SHP77 treated with DMSO at 0.1 percent for 48 hours (cell line): ENCODE measurements at regions not wholly inside any gene's neighbourhood (a gene's known extent, or its start where the extent isn't known, plus 50 kb on each side); places are given as distances from the start of the nearest gene placed in this dataset.
"Not testable (repeated sequence)": the region's sequence is repeated elsewhere in the genome, so short reads cannot be mapped to it uniquely, and the experiment has no call there.

ENCODE experiments used
- DNase-seq: peaks from one replicate; lab custom pipeline; 2025; lab: John Stamatoyannopoulos, UW

DNA sequence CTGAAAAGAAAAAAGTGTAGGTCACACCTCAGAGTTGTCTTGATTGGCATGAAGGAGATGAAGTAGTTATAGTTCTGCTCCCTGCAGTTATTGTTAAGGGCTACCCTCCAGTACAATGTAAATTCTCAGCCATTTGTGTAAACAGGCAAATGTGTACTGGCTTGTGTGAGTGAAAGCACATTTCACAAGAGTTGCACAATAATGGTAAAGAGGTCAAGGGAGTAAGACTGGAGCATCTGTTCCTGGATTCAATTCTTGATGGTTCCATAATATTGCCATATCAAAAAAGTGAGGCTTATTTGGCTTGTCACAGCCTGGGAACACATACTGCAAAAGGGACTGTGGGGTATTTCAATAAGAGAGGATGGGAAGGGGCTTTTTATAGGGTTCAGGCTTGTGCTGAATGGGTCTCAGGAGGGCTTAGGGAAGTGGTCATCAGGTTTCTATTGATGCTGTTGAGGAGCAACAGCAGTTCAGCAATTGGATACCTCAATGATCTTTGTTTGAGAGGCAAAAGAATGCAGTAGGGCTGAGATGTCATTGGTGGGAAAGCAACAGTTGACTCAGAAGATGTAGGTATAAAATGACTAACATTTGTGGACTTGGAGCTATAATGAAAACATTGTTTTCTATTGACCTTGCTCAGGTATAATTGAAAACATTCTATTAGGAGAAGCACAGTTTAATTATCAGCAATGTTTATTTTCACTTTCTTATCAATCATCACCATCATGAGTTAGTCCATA, 402.6 kb downstream of the BCKDHB start:
- no peak for DNase-seq

DNA sequence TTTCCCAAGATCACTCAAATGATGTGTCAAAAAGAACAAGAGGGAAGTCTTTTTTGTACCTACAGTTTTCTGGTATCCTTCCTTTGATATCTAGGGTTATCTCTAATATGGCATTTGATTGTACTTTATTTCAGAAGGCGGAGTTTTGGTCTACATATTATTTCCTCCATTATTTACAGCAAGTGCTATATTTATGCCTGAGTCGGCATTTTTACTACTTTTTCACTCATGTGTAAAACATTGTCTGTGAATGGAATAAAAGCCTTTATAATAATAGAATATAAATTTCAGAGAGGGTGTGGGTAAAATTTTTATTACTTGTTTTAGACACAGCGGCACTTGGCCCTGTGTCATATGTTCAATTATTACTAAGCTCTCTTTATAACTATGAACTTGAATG, 398.4 kb downstream of the BCKDHB start:
- DNase-seq: no peak

DNA sequence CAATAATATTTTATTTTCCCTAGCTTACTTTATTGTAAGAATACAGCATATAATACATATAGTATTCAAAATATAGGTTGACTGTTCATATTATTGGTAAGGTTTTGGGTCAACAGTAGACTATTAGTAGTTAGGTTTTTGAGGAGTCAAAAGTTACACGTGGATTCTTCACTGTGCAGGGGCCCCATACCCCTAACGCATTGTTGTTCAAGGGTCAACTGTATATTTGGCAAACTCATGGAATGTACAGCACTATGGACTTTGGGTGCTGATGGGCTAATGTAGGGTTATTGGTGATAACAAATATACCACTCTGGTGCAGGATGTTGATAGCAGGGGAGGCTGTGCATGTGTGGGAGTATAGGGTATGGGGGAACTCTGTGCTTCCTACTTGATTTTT, 397.2 kb downstream of the BCKDHB start:
- no peak for DNase-seq

DNA sequence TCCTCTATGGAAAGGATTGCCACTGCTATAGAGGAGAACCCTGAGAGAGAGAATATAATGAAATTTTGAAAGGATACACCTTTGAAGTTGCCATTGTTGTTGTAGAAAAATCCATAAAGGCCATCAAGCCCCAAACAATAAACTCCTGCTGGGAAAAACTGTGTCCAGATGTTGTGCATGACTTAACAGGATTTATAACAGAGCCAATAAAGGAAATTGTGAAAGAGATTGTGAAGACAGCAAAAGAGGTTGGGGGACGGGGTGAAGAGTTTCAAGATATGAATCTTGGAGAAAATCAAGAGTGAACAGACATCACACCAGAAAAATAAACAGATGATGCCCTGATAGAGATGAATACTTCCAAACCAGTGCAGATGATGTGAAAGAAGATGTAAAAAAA, 396.4 kb downstream of the BCKDHB start:
- no peak for DNase-seq

DNA sequence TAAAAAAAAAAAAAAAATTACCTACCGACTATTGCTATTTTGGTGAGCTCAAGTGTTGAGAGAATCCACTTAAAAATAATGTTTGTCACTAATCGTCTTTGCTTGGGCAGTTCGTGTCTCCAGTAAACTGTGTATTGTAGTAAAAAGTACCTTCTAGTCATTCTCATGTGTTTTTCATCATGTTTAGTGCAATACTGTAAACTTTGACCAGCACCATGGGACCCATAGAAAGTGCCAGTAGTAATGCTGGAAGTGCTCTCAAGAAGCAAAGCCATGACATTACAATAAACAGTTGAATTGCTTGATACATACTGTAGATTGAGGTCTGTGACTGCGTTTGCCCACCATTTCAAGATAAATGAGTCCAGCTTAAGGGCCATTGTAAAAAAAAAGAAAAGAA, 395.2 kb downstream of the BCKDHB start:
- no peak for DNase-seq

DNA sequence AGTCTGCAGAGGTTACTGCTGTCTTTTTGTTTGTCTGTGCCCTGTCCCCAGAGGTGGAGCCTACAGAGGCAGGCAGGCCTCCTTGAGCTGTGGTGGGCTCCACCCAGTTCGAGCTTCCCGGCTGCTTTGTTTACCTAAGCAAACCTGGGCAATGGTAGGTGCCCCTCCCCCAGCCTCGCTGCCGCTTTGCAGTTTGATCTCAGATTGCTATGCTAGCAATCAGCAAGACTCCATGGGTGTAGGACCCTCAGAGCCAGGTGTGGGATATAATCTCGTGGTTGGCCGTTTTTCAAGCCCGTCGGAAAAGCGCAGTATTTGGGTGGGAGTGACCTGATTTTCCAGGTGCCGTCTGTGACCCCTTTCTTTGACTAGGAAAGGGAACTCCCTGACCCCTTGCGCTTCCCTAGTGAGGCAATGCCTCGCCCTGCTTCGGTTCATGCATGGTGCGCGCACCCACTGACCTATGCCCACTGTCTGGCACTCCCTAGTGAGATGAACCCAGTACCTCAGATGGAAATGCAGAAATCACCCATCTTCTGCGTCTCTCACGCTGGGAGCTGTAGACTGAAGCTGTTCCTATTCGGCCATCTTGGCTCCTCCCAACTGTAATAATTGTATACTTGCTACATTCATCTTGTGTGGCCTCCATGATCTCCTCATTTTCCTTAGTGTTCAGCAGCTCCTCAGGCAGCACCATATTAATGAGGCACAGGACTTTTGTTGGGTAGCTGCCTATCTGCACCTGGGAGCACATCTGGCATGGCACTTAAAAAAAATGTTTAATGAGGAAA, 391.4 kb downstream of the BCKDHB start:
- DNase-seq: not testable (repeated sequence)

DNA sequence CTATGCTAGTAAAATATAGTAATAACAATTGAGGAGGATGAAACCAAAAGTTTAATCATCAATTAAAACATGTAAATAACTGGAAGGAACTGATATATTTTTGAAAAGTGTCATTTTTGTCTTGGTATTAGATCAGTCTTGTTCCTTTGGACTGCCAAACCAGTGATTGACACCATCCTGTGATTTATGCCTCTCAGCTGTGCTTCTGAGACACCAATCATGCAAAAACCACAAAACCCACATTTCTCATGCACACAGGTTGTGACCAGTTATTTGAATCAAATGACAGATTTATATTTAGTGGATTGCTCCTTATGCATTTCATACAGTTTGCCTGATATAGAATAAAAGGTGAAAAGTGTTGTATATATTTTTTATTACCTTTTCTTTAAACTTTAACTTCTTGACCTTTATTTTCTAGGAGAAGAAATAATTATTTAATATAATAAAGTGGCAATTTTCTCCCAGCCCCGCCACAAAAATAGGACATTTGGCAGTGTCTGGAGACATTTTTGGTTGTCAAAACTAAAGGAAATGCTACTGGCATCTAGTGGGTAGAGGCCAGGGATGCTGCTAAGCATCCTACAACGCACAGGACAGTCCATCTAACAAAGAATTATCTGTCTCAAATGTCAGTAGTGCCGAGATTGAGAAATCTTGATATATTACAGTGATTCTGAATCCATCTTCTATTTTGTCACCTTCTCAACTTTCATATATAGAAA, 383.6 kb downstream of the BCKDHB start:
- no peak for DNase-seq

DNA sequence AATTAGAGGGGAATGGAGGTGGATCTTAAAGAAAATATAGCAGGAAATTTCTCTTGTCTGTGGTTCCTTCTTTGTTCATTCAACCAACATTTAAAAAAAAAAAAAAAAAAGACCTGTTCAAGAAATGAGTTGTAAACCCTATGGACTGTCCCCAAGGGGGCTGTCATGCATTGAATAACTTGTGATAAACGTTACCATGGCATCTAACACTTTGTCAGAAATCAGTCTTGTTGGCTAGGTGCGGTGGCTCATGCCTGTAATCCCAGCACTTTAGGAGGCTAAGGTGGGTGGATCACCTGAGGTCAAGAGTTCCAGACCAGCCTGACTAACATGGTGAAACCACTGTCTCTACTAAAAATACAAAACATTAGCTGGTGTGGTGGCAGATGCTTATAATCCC, 381.7 kb downstream of the BCKDHB start:
- DNase-seq: no peak

DNA sequence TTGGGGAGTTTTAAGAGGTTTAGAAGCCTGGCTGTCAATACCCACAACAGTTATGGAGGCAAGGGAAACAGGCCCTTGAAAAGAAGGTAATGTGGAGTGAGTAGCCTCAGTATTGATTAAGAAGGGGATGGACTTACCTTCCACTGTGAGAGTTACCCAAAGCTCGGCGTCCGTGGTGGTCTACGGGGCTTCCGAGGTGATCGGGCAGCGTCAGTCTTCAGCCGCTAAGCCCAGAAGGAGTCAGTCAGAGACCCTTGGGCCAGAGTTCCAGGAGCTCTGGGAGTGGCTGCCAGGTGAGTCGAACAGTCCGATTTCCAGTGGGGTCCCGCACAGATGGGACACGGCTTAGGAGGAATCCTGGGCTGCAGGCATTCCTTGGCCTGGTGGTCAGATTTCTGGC, 379.0 kb downstream of the BCKDHB start:
- not testable (repeated sequence) for DNase-seq

DNA sequence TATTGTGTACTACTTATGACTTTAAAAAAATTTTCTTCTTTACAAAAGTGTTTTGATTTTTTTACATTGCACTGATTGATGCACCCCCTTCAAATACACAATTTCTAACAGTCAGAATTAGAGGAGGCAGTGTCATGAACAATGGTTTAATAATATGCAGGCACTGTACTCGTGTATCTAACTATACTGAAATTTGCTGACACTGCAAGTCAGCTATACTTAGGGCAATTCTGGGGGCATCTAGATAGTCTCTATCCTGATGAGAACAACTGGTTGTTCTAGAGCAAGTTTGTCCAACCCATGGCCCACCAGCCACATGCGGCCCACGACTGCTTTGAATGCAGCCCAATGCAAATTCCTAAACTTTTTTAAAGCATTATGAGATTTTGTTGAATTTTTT, 375.6 kb downstream of the BCKDHB start:
- no peak for DNase-seq

DNA sequence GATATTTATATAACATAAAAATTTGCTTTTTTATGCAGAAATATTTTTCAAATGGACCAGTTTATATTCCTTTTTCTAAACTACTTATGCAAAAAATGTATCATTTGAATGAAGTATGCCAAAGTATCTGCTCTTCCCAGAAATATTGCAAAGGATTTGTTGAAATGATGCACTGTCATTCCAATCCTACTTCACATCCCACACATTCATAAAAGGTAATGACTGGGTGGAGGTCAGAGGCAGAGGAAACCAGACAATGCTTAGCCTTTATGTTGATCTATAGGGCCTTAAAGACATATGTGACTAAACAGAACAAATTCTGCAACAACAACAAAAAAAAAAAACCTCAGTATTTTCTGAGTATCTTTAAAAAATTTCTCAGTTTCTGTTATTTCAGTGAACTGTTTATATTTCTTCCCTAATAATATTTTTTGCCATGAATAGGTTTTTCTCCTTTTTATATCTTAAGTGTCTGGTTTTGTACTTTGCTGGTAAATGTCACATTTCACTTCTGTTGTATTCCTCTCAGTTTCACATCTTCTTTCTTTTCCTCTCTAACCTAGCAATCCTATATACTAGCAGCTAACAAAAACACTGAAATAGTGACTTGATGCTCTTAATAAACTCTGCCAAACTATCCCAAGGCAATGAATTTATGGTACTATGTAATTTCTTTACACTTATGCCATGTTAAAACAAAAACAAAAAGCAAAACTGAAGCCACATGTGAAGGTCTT, 374.1 kb downstream of the BCKDHB start:
- DNase-seq: no peak

DNA sequence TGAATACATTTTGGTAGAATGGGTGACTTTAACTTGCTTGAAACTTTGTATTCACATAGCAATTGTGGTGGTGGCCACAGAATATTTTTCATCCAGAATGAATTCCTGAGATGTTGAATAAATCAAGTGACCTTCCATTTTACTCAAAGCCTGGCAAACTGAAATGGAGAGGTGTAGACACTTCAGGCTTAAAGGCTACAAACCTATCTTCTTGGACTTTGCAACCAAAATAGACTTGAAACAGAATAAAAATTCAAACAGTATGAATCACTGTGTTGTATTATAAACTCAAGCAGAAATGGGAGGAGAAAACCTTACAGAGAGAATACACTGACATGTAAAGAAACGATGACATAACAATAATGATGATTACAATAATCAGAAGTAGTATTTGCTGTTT, 371.6 kb downstream of the BCKDHB start:
- no peak for DNase-seq

DNA sequence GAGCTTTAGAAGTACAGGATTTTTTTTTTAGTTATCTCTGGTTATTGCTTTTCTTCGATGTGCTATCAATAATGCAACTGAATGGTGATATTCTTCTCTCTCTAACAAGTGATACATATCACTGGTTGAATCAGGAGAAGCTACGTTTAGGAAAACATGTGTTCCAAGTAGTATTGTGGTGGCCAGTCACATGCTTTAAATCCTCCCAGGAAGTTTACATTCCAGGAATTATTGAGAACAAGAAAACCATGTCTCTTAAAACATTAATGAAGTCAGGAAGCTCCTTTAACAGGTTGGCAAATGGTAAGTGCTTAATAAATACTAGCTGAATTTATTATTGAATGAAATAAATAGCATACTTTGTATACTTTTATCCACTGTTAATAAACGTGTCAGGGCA, 371.1 kb downstream of the BCKDHB start:
- no peak for DNase-seq

DNA sequence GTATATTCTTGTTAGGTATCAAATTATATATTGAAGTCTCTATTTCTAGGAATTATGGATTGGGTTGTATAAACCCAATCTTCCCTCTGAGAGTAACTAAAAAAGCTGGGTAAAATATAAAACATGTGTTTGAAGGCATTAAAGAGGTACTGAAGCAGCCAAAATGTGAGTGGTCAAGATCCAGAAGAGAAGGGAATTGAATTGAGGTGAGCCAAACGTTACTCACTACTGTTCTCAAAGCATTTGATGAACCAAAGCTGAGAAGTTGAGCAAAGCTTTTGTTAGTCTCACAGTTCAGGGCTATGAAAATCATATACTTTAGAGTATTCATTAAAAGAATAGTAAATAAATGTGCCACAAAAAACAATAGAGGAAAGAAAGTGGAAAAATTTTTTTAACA, 365.8 kb downstream of the BCKDHB start:
- no peak for DNase-seq

DNA sequence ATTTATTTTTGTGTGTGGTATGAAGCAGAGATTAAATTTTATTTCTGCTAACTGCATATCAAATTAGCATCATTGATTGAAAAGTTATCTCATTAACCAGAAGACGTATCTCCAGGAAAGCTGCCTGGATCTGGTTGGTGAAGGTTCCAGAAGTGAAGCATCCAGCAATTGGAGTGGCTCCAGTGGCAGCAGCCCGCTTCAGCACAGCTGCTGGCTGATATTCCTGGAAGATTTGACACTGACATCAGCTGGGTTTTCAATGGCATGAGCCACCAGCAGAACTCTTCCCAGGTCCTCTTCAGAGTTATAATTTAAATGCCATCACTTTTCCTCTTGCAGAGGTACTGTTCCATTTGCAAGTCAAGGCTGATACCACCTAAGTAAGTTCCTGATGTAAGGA, 363.5 kb downstream of the BCKDHB start:
- DNase-seq: no peak

DNA sequence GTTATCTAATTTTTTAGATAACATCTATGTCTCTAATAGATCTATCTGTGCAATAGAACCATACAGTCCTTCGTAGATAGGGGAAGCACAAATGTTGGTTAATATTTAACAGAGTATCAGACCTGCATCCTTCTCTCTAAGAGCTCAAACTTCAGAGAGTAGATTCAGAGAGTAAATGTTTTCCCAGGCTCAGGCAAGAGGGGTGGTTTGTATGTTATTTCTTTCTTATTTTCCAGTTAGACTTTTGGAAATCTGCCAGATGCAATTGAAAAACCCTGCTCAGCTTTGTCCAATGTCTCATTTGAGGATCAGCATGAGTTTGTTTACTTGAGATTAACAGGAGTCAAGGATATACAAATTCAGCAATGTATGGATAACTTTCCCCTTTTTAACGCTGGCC, 361.9 kb downstream of the BCKDHB start:
- no peak for DNase-seq

DNA sequence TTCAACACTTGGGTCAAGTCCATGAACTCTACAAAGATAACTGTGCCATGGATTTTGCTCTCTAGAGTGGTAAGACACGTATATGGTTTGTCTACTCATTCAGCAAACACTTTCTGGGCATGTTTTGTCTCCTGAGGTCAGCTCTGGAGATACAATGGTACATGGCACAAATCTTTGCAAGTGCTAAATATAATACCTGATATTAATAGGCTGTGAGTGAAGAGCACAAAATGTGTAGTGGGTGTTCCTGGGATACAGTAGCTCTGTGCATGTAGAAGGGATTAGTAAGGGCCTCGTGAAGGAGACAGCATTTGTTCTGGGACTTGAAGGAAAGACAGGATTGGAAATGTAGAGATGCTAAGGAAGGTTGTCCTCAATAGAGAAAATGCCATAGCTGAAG, 360.9 kb downstream of the BCKDHB start:
- no peak for DNase-seq

DNA sequence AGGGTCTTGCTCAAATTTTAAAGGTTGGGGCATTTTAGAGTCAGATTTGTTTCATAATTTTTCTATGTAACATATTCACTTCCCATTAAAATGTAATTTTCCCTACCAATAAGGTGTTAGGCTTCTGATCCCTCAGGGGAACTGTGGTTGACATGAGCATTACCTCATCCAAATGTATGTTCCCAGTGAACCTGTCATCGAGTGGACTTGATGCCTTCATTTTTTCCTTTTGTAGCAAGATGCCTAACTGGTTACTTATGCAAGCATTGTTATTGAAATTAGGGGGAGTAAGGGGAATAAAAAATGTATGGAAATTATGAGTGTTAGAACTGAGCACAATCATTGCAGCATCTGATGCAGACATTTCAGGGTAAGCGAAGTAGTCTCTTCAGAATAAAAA, 360.5 kb downstream of the BCKDHB start:
- no peak for DNase-seq

DNA sequence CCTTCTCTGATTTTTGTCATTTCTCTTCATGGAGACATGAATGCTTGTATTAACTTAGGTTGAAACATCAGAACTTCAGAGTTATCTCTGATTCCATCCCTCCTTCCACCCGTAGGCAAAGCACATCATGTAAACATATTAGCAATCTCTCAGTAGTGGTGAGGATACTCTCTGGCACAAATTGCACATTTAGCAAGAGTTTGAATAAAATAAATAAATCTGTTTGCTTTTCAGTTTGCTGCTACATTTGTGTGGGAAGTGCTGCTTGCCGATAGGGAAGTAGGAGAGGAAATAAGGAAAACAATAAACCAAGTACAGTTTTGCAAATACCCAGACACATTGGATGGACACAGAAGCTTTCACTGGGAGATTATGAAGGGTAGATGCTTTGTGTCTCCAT, 359.0 kb downstream of the BCKDHB start:
- DNase-seq: no peak

DNA sequence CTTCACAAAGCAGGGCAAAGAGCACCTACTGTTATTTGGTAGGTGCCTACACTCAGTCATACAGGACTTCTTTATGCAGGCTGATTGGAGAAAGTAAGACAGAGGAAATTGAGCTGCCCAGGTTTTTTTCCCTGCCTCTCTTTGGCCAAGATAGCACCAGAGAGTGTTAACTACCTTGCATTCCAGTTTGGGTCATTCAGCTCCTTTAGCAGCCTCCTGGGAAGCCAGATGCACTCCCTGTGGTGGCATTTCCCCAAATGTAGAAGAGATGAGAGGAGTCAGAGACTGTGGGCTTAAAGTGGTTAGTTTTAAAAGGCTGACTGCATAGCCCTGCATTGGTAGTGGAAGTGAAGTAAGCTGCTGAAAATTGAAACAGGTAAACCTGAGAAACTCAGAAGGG, 358.4 kb downstream of the BCKDHB start:
- DNase-seq: no peak

DNA sequence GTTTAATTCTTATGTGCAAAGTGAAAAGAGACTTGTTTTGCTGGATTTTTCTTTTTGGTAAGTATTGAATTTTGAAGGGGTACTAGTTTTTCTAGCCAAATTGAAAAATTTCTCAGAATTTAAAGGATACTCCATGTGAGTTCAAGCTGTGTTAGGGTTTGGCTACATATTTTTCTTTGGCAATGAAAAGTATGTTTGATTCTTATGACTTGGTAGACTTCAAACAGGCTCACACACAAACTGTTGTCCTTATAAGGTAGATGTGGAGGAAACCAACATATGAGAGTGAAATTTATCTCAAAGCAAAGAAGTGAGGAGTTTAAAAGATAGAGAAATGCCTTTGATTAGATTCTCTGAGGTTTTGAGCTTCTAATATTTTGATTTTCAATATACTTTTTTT, 356.7 kb downstream of the BCKDHB start:
- DNase-seq: no peak

DNA sequence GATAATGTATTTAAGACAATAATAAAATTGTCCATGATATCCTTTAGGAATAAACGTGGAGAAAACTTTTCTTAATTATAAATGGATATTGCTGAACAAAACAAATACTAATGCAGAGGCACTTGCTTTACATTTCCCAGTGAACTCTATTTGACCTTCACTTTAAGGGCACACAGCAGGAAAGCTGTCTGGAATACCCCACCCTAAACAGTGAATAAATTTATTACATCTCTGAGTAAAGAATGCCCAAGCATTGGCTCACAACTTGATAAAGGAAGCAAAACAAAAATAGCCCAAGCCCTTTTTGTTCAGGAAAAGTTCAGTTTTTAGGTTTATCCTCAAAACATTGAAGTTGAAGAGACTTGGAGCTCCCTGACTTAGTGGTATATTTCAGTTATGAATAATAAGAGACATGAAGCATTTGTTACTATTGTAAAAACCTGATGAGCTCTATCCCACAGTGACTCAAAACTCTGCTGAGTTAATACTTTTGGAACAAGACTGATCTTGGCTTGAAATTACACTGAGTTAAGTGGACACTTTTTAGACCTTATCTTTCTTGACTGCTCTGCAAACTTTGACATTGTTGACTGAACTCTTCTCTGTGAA, 353.9 kb downstream of the BCKDHB start:
- DNase-seq: no peak
